ENCODE measurements at regions not wholly inside any gene's neighbourhood (a gene's known extent, or its start where the extent isn't known, plus 50 kb on each side); places are given as distances from the start of the nearest gene placed in this dataset.

- no peak for DNase-seq
Observed at GRCh38 chr7:85883-86515, 106.4 kb upstream of the FAM20C start.

DNA sequence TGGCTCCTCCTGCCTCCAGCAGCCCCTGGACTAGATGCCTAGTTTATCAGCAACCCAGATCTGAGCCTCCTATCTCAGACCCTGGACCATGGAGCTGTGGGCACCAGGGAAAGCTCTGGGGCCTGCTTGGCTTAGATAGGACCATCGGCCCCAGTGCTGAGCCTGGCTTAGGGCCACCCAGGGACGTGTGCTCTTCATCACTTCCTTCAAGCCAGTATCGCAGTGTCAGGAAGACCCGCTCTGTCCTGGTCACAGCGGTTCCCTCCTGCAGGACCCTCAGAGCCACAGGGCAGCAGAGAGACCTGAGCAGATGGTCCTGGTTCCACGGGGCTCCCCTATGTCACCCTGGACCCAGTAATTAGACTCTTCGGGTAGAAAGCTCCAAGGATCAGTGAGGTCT is 105.7 kb upstream of the FAM20C start:
- no peak for DNase-seq

GRCh38 chr7:87047-87446 is 105.3 kb upstream of the FAM20C start:
- no peak for DNase-seq

- DNase-seq: no peak
Observed at GRCh38 chr7:87671-88070, 104.7 kb upstream of the FAM20C start.

DNA sequence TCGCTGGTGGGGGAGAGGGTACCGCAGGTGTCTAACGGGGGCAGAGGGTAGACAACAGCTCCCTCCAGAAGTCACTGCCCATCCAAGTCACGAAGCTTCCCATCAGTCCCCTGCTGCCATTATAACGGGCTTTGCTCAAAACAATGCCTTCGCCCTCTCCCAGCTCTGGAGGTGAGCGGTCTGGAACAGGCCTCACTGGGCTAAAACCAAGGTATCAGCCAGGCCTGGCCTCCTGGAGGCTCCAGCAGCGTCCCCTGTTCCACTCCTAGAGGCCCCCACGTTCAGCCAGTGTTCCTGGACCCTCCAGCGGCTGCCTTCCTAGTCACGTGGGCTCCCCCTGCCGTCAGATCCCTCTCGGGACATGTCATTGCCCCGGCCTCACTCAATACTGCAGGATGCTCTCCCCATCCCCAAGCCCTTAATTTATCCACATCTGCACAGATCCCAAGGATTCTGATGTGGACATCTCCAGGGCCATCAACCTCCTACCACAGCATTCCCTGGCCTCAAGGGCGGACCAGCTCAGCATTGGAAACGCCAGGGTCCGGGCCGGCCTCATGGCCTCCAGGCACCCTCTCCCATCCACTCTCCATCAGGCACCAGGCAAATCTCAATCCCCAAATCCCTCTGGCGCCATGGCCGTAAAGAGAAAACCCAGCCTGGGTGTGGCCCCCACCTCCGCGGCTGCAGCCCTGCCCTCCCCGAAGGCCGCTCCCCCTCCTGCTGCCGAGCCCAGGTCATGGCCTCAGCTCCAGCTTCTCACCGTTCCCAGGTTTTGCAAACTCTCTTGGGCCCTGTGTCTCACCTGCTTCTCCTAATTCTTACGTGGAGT is 104.1 kb upstream of the FAM20C start:
- no peak for DNase-seq

DNA sequence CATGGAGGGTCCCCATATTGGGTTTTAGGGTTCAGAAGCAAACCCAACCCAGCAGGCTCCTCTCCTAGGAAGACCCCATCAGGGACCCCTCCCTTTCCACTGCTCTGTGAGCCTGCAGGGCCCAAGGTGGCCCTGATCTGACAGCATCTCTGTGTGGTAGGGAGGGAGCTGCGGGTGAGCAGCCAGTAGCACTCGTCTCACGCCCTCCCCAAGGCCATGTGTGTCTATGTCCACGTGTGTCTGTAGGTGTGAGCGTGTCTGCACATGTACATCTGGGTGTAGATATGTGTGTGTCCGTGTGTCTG is 103.5 kb upstream of the FAM20C start:
- no peak for DNase-seq

GRCh38 chr7:89232-90019 is 102.9 kb upstream of the FAM20C start:
- no peak for DNase-seq

DNA sequence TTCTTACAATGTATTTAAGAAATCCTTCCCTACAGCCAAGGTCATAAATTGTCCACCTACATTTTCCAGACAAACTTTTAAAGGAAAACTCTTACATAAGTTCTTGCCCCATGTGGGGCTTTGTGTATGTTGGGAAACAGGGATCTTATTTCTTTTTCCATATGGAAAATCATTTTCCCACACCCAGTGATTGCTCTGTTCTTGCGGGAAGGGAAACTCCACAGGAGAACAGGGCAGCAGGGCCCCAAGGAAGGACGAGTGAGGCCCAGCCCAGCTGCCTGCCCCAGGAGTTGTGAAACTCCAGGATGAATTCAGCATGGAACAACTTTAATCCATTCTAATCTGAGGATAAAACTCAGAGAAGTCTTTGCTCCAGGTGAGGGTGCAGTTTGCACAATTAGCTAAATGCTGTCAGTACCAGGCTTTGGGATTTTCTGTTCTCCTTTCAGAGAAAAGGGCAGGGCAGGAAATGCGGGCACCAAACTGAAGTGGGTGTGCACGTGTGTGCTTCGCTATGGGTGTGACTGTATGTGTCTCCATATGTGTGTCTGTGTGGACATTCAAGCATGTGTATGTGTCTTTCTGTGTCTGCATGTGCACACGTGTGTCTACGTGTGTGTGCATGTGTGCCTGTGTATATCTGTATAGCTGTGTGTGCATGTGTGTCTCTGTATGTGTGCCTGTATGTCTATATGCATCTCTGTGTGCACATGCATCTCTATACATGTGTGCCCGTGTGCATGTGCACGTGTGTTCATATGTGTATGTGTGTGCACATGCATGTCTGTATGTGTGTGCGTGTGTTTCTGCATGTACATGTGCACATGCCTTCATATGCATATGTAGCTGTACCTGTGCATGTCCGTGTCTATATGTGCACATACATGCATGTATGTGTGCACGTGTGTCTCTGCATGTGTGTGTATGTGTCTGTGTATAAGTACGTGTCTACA is 102.0 kb upstream of the FAM20C start:
- DNase-seq: no peak

DNA sequence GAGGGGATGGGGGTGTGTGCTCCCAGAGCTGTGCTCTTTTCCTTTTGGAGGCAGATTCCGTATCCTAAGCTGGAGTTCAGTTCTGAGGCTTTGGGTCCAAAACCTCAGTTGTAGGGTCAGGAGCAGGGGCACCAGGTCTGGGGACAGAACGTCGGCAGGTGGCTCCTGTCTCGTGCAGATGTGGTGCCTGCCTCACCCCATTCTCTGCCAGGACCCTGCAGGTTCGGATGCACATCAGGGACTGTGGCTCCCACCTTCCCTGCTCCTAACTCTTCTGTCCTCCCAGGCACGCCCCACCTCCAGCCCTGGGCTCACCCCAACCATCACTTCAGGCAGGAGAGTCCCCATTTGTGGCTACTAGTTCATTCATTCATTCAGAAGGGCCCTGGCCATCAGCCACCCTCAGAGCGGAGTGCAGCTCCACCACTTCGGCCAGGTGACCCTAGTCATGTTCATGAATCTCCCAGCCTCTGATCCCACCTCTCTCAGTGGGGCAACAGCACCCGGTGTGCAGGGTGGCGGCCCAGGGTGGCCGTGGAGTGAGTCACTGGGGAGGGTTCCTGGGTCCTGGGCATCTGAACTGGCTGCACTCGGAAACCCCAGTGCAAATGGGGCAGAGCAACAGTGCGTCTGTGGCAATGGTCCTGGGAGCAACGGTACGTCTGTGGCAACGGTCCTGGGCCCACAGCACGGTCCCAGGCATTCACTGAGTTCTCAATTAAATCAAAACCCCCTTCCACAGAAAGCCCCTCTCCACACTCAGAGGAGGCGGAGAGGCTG is 100.8 kb upstream of the FAM20C start:
- no peak for DNase-seq

DNA sequence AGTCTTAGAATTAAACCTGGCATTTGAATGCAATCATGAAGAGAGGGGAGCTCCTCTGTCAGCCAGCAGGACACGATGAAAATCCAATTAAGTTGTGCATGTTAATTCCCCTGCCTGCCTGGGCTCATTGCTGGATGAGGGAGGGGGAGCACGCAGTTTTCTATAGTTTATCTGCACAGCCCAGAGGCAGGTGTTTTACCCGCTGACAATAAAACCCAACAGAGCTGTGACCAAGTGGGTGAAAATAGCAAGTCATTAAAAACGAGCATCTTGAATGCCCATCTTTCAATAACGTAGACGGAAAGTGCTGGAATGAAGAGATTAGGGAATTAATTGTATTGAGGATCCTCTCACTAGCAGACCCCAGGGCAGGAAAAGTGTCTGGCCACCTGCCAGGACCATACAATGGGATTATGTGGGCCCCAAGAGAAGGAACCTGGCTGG is 100.1 kb upstream of the FAM20C start:
- DNase-seq: no peak

GRCh38 chr7:92888-93672 is 99.3 kb upstream of the FAM20C start:
- DNase-seq: no peak

DNA sequence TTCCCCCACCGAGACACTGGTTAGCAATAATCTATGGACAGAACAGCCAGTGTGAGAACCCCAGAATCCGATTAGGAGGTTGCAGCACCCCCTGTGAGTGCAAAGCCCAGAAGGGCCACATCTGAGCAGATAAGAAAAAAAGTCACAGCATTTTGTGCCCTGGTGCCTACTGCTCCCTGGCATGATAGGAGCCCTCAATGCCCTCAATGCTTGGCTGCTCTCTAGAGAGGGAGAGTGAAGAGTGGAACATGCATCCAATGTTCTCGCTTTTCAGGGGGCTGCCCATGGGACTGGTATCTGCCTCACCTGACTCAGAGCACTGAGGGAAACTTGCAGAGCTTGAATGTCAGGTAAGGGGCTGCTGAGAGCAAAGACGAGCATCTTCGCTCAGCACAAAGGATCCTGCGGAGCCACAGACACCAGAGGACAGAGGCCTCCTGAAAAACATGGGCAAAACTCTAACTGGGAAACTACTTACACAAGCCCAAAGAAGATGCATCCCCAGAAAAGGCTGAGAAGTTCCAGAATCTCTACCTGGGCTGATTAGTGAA is 98.0 kb upstream of the FAM20C start:
- DNase-seq: no peak

DNA sequence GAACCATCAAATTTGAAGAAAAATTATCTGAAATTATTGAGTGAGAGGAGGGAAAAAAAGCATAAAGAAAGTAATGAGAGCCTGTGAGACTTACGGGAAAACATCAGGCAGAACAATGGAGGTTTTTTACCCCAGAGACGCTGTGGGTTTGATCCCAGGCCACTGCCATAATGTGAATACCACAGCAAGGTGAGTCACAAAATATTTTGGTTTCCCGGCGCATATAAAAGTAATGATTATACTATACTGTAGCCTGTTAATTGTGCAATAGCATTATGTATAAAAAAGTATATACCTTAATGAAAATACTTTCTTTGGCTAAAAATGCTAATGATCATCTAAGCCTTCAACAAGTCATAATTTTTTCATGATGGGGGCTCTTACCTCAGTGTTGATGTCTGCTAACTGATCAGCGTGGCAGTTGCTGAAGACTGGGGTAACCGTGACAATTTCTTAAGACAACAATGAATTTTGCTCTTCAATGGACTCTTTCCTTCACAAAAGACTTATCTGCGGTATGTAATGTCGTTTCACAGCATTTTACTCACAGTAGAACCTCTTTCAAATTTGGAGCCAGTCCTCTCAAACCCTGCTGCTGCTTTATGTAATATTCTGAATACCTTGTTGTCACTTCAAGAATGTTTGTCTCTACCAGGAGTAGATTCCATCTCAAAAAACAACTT is 97.0 kb upstream of the FAM20C start:
- no peak for DNase-seq

- DNase-seq: no peak
Observed at GRCh38 chr7:95863-96260, 96.5 kb upstream of the FAM20C start.

- no peak for DNase-seq
Observed at GRCh38 chr7:96861-97260, 95.5 kb upstream of the FAM20C start.

GRCh38 chr7:97310-97841 is 95.0 kb upstream of the FAM20C start:
- no peak for DNase-seq

DNA sequence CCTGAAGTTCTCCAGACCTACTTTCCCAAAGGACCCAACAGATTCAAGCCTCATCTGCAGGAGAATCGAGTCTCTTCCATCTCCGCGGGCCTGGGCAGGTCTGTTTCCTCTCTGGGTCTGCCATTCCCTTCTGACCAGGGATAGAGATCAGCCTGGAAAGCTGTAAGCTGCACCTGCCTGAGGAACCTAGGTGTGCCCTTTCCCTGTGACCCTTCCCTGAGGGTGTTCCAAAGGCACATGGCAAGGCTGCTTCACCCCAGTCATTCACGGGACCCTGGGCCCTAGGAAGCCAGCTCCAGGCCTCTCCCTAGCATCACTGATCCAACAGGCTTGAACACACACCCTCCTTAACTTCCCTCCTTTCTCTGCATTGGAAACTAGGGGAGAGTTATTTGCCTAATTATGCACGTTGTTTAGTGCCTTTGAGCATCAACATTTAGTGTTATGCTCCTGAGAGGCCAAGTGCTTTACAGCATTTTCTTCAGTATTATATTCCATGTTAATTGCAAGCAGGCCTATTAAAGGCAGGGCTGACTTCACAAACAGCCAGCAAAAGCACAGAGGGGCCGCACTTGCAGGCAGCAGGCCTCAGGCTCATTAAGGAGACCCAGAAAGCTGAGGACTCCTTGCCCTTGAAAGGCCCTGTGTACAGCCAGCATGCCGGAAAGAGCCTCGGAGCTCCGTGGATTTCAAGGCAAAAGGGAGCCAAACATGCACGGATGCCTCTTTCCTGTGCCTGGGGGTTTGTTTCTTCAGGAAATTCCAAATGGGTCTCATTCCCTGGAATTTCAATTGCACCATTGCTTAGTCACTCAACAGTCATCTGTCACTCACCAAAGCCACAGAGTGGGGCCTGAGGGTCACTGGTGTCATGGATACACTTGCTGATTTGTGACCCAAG is 91.0 kb upstream of the FAM20C start:
- DNase-seq: no peak

DNA sequence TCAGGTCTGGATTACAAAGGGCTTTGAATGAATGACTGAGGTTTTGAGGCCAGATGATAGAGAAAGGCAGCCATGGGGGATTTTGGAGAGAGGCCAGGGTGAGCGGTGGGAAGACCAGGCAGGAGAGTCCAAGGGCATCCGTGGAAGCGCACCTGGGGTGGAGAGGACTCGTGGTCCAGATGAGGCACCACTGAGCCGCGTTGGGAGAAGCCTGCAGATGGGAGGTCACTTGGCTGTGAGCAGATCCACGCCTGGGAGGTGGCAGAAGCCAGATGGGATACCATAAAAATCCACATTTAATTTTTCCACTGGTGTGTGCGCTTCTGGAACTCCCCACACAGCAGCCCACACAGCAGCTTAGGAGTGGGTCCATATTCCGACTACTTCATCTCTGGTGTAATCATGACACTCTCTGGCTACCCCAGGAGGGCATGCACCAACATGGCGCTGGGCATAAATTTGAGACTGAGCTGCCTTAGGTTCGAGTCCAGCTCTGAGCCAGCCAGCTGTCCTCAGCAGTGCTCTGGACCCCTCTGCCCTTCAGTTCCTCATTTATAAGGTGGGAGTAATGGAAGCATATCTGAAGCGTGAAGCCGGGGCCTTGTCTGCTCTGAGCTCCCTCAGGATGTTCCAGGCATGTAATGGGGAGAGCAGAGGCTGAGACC is 90.2 kb upstream of the FAM20C start:
- no peak for DNase-seq
